ENCODE measurements at regions not wholly inside any gene's neighbourhood (a gene's known extent, or its start where the extent isn't known, plus 50 kb on each side); places are given as distances from the start of the nearest gene placed in this dataset.

- no peak for DNase-seq
Observed at GRCh38 chr11:69394234-69394868, 87.1 kb upstream of the LINC01488 start.

DNA sequence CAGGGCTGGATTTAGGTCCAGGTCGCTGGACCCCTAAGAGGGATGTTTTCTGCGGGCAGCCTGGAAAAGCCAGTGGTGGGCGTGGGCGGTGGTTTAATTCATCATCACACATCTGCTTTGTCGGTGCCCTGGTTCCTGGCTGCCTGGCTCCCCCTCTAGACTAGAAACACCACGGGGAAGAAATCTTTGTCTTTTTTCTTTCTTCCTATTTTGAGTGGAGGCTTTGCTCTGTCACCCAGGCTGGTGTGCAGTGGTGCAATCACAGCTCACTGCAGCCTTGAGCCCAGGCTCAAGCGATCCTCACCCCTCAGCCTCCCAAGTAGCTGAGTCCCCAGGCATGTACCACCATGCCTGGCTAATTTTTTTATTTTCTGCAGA is 86.6 kb upstream of the LINC01488 start:
- DNase-seq = no peak

- no peak for DNase-seq
Observed at GRCh38 chr11:69395287-69395686, 86.2 kb upstream of the LINC01488 start.

- DNase-seq = no peak
Observed at GRCh38 chr11:69396051-69396947, 85.2 kb upstream of the LINC01488 start.

DNA sequence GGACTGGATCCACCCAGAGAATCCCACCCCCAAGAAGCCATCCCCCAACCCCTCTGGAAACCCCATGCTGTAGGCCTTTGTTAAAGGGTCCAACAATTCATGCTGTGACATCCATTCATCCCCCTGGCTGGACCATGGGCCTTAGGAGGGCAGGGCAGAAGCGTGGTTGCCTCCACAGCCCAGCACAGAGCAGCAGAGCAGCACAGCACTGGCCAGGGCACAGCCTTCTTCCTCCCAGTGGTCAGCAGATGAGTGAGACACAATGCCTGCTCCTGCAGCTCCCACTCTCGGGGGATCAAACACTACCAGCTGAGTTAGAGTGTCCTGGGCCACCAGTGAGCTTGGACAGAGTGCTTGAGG is 84.5 kb upstream of the LINC01488 start:
- no peak for DNase-seq

DNA sequence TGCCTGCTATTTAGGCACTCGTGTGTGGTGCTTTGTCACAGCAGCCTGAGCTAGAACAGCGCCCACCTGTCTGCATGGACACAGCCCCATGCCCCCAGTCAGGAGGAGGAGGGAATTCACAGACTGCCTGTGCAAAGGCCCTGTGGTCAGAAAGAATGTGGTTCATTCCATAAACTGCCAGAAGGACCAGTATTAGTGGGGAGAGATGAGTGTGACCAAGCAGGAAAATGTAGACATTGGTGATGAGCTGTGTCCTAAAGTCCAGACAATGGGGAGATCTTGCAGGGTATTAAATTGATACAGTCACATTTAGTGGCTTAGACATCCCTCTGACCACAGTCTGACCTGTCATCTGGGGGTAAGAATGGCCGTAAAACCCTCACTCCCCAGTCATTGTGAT is 83.7 kb upstream of the LINC01488 start:
- DNase-seq = no peak

DNA sequence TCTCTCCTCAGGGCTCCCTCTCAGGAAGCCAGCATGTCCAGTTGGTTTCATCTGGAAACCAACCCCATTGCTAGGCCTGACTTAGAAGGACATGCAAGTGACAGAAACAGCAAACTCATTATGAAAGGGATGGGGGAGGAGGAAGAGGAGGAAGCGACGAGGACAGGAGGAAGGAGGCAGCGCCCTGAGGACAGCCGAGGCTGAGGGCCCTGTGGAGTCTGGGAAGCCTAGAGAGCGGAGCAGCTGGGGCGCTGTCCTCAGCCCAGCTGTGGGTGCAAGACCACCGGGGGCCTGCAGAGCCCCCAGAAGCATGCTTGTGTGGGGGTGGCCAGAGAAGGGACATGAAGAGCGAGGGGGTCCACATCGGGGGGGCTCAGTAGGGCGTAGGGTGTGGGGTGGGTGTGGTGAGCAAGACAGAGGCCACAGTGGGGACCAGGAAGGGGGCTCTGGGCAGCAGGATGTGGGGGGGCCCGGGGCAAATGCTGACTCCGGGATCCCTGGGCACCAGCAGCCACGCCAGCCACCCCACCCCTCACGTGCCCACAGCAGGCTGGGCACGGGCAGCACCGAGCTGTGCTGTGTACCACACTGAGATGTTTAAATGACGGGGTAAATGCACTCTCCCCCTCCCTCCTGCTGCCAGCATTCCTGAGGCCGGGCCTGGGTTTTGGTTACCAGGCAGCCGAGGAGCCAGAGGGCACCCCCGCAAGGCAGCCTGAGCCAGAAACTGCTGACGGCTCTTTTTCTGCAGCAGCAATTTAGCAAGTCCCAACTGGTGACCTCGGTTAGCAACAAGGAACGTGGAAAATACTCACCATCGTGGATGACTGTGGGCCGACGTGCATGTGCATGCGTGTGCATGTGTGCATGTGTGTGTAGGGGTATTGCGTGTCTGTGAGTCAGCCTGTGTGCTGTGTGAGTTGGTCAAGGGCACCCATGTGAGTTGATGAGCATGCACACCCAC is 82.7 kb upstream of the LINC01488 start:
- DNase-seq = no peak

DNA sequence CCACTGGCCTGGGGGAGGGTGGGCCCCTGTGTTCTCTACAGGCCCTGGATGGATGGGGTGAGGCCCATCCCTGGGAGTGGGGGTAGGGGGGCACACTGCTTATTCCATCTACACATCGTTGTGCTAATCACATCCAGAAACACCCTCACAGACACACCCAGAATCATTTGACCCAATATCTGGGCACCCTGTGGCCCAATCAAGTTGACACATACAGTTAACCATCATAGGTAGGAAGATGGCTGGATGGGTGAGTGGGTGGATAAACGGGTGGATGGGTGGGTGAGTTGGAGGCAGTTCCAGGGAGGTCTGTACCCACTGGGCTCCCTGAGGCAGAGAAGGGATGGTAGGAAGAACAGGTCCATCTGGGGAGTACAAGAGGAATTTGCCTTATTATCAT is 81.3 kb upstream of the LINC01488 start:
- no peak for DNase-seq

DNA sequence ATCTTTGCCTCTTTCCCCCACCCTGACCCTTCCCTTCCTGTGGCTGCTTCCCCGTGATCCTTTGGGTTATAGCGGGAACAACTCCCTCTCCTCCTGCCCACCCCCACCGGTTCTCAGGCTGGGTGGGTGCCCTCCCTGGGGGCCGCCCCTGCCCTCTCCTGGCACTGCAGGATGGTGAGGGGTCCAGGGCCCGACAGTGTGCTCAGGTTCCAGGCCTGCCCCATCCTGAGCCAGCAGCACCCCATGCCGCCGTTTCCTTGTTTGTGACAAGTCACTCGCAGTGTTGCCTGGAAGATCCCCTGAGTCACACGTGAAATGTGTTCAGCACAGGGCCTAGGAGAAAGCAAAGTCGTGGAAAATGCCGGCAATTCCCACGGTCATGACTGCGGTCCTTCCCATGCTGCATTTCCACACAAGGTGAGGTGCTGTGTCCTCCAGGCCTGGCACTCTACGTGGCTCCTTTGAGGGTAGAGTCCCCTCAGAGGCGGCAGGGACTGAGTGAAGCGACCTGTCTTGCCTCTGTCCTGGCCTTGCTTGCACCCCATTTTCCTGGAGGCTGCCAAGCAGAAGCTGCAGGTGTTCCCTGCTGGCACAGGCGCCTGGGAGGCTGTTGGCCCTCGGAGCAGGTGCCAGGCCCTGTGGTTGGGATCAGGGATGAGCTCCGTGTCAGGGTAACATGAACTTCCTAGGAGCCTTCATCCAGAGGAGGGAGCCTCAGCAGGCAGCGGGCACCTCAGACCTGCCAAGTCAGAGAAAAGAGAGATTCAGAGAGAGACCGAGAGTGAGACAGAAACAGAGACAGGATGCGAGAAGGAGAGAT is 80.5 kb upstream of the LINC01488 start:
- DNase-seq = no peak

DNA sequence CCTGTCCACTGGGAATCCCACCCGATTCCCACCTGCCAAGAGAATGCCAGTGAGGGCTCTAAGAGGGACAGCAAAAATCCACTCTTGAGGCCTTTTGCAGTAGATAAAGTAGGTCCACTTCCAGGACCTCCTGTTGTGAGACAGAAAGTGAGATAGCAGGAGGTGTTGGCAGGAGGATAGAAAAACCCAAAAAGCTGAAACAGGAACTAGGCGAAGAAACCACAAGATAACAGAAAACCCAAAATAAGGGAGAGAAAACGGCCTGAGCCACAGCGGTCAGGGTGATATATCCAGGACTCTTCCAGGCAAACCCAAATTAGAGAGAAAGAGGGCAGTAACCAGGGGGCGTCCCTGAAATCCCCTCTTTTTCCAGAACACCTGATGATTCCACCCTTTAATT is 79.7 kb upstream of the LINC01488 start:
- no peak for DNase-seq

DNA sequence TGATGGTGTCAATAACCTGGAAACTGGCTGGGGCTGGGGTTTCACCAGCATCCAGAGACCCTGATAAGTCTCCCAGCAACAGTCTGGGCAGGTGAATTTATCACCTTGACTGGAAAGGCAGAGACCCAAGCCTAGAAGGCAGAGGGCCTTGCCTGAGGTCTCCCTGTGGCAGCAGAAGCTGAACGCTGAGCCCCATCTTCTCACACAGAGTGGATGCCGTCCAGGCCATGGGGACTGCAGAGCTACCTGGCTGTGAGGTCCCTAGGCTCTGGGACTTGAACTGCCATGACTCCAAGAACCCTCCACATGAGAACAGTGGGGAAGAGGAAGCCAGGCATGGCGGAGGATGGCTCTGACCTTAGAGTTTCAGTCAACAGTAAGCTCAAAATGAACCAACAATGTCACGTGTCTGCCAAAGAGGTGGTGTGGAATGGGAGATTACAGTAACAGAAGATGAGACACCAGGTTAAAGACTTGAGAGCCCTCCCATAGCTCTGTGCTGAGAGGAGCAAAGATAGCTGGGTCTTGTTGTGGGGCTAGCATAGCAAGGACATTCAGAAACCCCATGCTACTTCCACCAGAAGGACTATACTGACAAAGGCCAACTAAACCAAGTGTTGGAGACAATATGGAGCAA is 79.1 kb upstream of the LINC01488 start:
- DNase-seq = no peak

DNA sequence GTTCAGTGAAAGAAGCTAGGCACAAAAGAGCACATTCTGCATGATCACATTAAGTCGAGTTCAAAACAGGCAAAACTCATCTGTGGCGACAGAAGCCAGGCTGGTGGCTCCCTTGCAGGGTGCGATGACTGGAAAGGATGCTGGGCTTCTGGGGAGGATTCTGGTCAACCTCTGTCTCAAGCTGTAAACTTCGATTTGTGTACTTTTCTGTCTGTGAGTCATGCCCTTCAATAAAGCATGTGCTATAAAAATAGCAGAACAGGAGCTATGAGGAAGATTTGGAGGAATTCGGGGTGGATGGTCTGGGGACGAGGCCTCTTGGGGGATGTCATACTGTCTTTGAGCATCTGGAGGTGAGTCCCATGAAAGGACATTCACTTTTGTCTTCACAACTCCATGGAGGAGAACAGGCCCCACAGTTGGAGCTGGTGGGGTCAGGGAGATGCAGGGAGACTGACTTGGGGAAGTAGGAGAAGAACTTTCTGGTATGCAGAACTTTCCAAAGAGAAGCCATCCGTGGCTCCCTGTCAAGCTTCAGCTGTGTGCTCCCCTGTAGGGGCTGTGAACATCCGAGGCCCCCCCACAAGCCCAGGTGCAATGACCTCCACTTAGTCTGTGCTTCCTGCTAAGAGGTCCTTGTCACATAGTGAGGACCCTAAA is 77.8 kb upstream of the LINC01488 start:
- DNase-seq = no peak

DNA sequence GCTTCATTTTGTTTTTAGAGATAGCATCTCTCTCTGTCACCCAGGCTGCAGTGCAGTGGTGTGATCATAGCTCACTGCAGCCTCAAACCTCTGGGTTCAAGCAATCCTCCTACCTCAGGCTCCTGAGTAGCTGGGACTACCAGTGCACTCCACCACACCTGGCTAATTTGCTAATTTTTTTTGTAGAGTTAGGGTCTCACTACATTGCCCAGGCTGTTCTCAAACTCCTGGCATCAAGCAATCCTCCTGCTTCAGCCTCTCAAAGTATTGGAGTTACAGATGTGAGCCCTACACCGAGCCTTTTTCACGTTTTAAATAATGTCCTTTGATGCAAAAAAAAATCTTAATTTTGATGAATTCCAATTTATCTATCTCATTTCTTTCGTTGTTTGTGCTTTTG is 75.4 kb upstream of the LINC01488 start:
- DNase-seq = no peak

- DNase-seq = no peak
Observed at GRCh38 chr11:69409812-69410645, 71.4 kb upstream of the LINC01488 start.

DNA sequence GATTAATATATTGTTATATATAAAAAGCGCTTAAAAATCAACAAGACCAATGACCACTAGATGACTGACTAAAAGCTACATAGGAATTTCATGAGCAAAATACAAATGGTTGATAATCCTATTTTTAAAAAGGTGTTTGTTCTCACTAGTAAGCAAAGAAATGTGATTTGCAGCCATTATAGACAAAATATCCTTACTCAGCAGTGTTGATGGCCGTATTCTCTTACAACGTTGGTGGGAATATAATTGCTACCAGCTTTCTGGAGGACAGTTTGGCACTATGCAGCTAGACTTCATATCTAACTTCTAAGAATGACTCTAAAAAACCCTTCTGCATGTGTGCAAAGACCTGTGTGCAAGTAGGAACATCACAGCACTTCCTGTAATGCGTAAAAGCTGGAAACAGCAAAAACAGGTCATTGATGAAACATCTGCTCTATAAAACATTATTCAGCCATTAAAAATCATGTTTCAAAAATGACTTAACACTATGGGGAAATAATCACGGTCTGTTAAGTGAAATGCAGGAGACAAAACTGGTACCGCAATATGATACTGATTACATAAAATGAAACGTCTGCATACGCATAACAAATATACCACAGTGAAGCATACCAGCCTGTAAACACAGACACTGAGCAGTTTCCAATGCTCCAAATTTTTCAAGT is 70.1 kb upstream of the LINC01488 start:
- no peak for DNase-seq

GRCh38 chr11:69413015-69413801 is 68.3 kb upstream of the LINC01488 start:
- DNase-seq = no peak

DNA sequence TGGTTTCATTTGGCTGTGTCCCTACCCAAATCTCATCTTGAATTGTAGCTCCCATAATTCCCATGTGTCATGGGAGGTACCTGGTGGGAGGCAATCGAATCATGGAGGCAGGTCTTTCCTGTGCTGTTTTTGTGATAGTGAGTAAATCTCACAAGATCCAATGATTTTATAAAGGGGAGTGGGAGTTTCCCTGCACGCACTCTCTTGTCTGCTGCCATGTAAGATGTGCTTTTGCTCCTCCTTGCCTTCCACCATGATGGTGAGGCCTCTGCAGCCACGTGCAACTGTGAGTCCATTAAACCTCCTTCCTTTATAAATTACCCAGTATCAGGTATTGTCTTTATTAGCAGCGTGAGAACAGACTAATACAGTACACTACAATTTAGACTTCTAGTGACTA is 67.5 kb upstream of the LINC01488 start:
- DNase-seq = no peak

- DNase-seq = no peak
Observed at GRCh38 chr11:69414773-69415187, 66.7 kb upstream of the LINC01488 start.
